Dendritic cell treated with granulocyte-macrophage colony-stimulating factor and Interleukin-4, amounts not matched to agents 40 ng/mL and 50 ng/mL, for 4 days (primary cell): ENCODE measurements at regions not wholly inside any gene's neighbourhood (a gene's known extent, or its start where the extent isn't known, plus 50 kb on each side); places are given as distances from the start of the nearest gene placed in this dataset.

Source experiments
- H3K27ac Mint-ChIP-seq: one replicate; pipeline ENCODE4 v1.8.0; 2022; ENCODE audit warnings: mild to moderate bottlenecking, mixed read lengths
- H3K27me3 Mint-ChIP-seq: one replicate; pipeline ENCODE4 v1.8.0; 2022; ENCODE audit warnings: mild to moderate bottlenecking, mixed read lengths
- H3K36me3 Mint-ChIP-seq: one replicate; pipeline ENCODE4 v1.8.0; 2022; ENCODE audit warnings: low read depth, mixed read lengths
- H3K4me1 Mint-ChIP-seq: one replicate; pipeline ENCODE4 v1.8.0; 2022; ENCODE audit warnings: low read depth, mixed read lengths
- H3K4me3 Mint-ChIP-seq: one replicate; pipeline ENCODE4 v1.8.0; 2022; ENCODE audit warnings: mild to moderate bottlenecking, moderate library complexity, mixed read lengths
- H3K9me3 Mint-ChIP-seq: one replicate; pipeline ENCODE4 v1.8.0; 2022; ENCODE audit warnings: mixed read lengths
- intact Hi-C: fragments of 100-400 bp; cut with micrococcal nuclease; formaldehyde crosslinking; loops from one replicate; pipeline ENCODE4 v1.15.0; 2022

GRCh38 chr4:130336585-130337217 lies 1240.7 kb downstream of the C4orf33 start:
- H3K27me3 Mint-ChIP-seq = no peaks in the 10 kb centered on the region
- intact Hi-C loops = no loop called here
- no peaks in the 10 kb centered on the region for H3K9me3 Mint-ChIP-seq
- H3K36me3 Mint-ChIP-seq = no peaks in the 10 kb centered on the region
- no peak overlapping the region for H3K4me3 Mint-ChIP-seq
- no peaks in the 10 kb centered on the region for H3K4me1 Mint-ChIP-seq
- no peak overlapping the region for H3K27ac Mint-ChIP-seq

- Mint-ChIP-seq H3K4me1 (no peaks in the 10 kb centered on the region), H3K9me3 (no peaks in the 10 kb centered on the region), H3K36me3 (no peaks in the 10 kb centered on the region), H3K4me3 (no peak overlapping the region), H3K27ac (no peak overlapping the region), H3K27me3 (no peaks in the 10 kb centered on the region)
- intact Hi-C loops = no loop called here
These were observed 1242.9 kb downstream of the C4orf33 start for GRCh38 chr4:130338851-130339250.

- intact Hi-C loops = no loop called here
- Mint-ChIP-seq H3K36me3 (no peaks in the 10 kb centered on the region), H3K9me3 (no peaks in the 10 kb centered on the region), H3K4me1 (no peaks in the 10 kb centered on the region), H3K27me3 (no peaks in the 10 kb centered on the region), H3K4me3 (no peak overlapping the region), H3K27ac (no peak overlapping the region)
These were observed 1253.8 kb downstream of the C4orf33 start for GRCh38 chr4:130349745-130350144.

- Mint-ChIP-seq H3K27ac (no peak overlapping the region), H3K4me1 (no peaks in the 10 kb centered on the region), H3K9me3 (no peaks in the 10 kb centered on the region), H3K27me3 (no peaks in the 10 kb centered on the region), H3K4me3 (no peak overlapping the region), H3K36me3 (no peaks in the 10 kb centered on the region)
- intact Hi-C loops = no loop called here
These were observed 1260.9 kb downstream of the C4orf33 start for GRCh38 chr4:130356873-130357272.

GRCh38 chr4:130359542-130359941 lies 1263.6 kb downstream of the C4orf33 start:
- no peaks in the 10 kb centered on the region for H3K27me3 Mint-ChIP-seq
- intact Hi-C loops = no loop called here
- no peaks in the 10 kb centered on the region for H3K4me1 Mint-ChIP-seq
- no peaks in the 10 kb centered on the region for H3K9me3 Mint-ChIP-seq
- no peak overlapping the region for H3K4me3 Mint-ChIP-seq
- no peak overlapping the region for H3K27ac Mint-ChIP-seq
- no peaks in the 10 kb centered on the region for H3K36me3 Mint-ChIP-seq

GRCh38 chr4:130361616-130362015 lies 1265.7 kb downstream of the C4orf33 start:
- no peaks in the 10 kb centered on the region for H3K36me3 Mint-ChIP-seq
- no peaks in the 10 kb centered on the region for H3K4me1 Mint-ChIP-seq
- H3K27ac Mint-ChIP-seq = no peak overlapping the region
- no peaks in the 10 kb centered on the region for H3K9me3 Mint-ChIP-seq
- intact Hi-C loops = no loop called here
- H3K4me3 Mint-ChIP-seq = no peak overlapping the region
- H3K27me3 Mint-ChIP-seq = no peaks in the 10 kb centered on the region

- H3K27me3 Mint-ChIP-seq = no peaks in the 10 kb centered on the region
- H3K4me3 Mint-ChIP-seq = no peak overlapping the region
- H3K9me3 Mint-ChIP-seq = no peaks in the 10 kb centered on the region
- no peak overlapping the region for H3K27ac Mint-ChIP-seq
- intact Hi-C loops = no loop called here
- no peaks in the 10 kb centered on the region for H3K36me3 Mint-ChIP-seq
- no peaks in the 10 kb centered on the region for H3K4me1 Mint-ChIP-seq
These were observed 1272.7 kb downstream of the C4orf33 start for GRCh38 chr4:130368668-130369067.

GRCh38 chr4:130393231-130393630 lies 1297.3 kb downstream of the C4orf33 start:
- Mint-ChIP-seq H3K4me1 (no peaks in the 10 kb centered on the region), H3K4me3 (no peak overlapping the region), H3K27ac (no peak overlapping the region), H3K27me3 (no peaks in the 10 kb centered on the region), H3K9me3 (no peaks in the 10 kb centered on the region), H3K36me3 (no peaks in the 10 kb centered on the region)
- intact Hi-C loops = no loop called here

GRCh38 chr4:130393642-130394041 lies 1297.7 kb downstream of the C4orf33 start:
- H3K4me1 Mint-ChIP-seq = no peaks in the 10 kb centered on the region
- H3K9me3 Mint-ChIP-seq = no peaks in the 10 kb centered on the region
- intact Hi-C loops = no loop called here
- H3K27me3 Mint-ChIP-seq = no peaks in the 10 kb centered on the region
- H3K27ac Mint-ChIP-seq = no peak overlapping the region
- no peak overlapping the region for H3K4me3 Mint-ChIP-seq
- no peaks in the 10 kb centered on the region for H3K36me3 Mint-ChIP-seq

- H3K9me3 Mint-ChIP-seq = no peaks in the 10 kb centered on the region
- H3K36me3 Mint-ChIP-seq = no peaks in the 10 kb centered on the region
- H3K27me3 Mint-ChIP-seq = no peaks in the 10 kb centered on the region
- no peak overlapping the region for H3K4me3 Mint-ChIP-seq
- intact Hi-C loops = no loop called here
- no peaks in the 10 kb centered on the region for H3K4me1 Mint-ChIP-seq
- no peak overlapping the region for H3K27ac Mint-ChIP-seq
These were observed 1299.9 kb downstream of the C4orf33 start for GRCh38 chr4:130395871-130396270.

- Mint-ChIP-seq H3K36me3 (no peaks in the 10 kb centered on the region), H3K27ac (no peak overlapping the region), H3K27me3 (no peaks in the 10 kb centered on the region), H3K4me1 (no peaks in the 10 kb centered on the region), H3K4me3 (no peak overlapping the region), H3K9me3 (no peaks in the 10 kb centered on the region)
- intact Hi-C loops = no loop called here
These were observed 1307.3 kb downstream of the C4orf33 start for GRCh38 chr4:130403221-130403620.

GRCh38 chr4:130416228-130416627 lies 1320.3 kb downstream of the C4orf33 start:
- Mint-ChIP-seq H3K36me3 (no peaks in the 10 kb centered on the region), H3K4me1 (no peaks in the 10 kb centered on the region), H3K4me3 (no peak overlapping the region), H3K9me3 (no peaks in the 10 kb centered on the region), H3K27me3 (no peaks in the 10 kb centered on the region), H3K27ac (no peak overlapping the region)
- intact Hi-C loops = no loop called here

GRCh38 chr4:130419211-130419975 lies 1323.4 kb downstream of the C4orf33 start:
- intact Hi-C loops = no loop called here
- Mint-ChIP-seq H3K27ac (no peak overlapping the region), H3K27me3 (no peaks in the 10 kb centered on the region), H3K4me1 (no peaks in the 10 kb centered on the region), H3K9me3 (no peaks in the 10 kb centered on the region), H3K36me3 (no peaks in the 10 kb centered on the region), H3K4me3 (no peak overlapping the region)

GRCh38 chr4:130422261-130422660 lies 1326.3 kb downstream of the C4orf33 start:
- no peaks in the 10 kb centered on the region for H3K27me3 Mint-ChIP-seq
- no peak overlapping the region for H3K27ac Mint-ChIP-seq
- H3K4me3 Mint-ChIP-seq = no peak overlapping the region
- H3K9me3 Mint-ChIP-seq = no peaks in the 10 kb centered on the region
- H3K4me1 Mint-ChIP-seq = no peaks in the 10 kb centered on the region
- intact Hi-C loops = no loop called here
- H3K36me3 Mint-ChIP-seq = no peaks in the 10 kb centered on the region

GRCh38 chr4:130424211-130424610 lies 1328.3 kb downstream of the C4orf33 start:
- Mint-ChIP-seq H3K27ac (no peak overlapping the region), H3K36me3 (no peaks in the 10 kb centered on the region), H3K9me3 (no peaks in the 10 kb centered on the region), H3K27me3 (no peaks in the 10 kb centered on the region), H3K4me1 (no peaks in the 10 kb centered on the region), H3K4me3 (no peak overlapping the region)
- intact Hi-C loops = no loop called here
